Muscle of leg (tissue), 3 donors: ENCODE measurements at regions not wholly inside any gene's neighbourhood (a gene's known extent, or its start where the extent isn't known, plus 50 kb on each side); places are given as distances from the start of the nearest gene placed in this dataset.

Experiments
- DNase-seq: peaks from one replicate; pipeline ENCODE4 v3.0.0; 2013
- H3K27ac ChIP-seq: one replicate; pipeline ENCODE4 v1.5.1; 2013; ENCODE audit warnings: mild to moderate bottlenecking, low read length, control low read depth
- H3K27me3 ChIP-seq: one replicate; pipeline ENCODE4 v1.6.1; 2013; ENCODE audit warnings: low read length; ENCODE audit not compliant: control insufficient read depth, insufficient read depth
- H3K36me3 ChIP-seq: one replicate; pipeline ENCODE4 v1.6.1; 2013; ENCODE audit warnings: low read length; ENCODE audit not compliant: control insufficient read depth, insufficient read depth
- H3K4me1 ChIP-seq: one replicate; pipeline ENCODE4 v1.6.1; 2013; ENCODE audit warnings: low read length; ENCODE audit not compliant: control insufficient read depth, insufficient read depth
- H3K4me3 ChIP-seq: one replicate; pipeline ENCODE4 v1.5.1; 2013; ENCODE audit warnings: low read length, control low read depth
- H3K9me3 ChIP-seq: replicated peaks from 2 replicates; pipeline ENCODE4 v1.6.1; 2013; ENCODE audit warnings: low read depth, low read length; ENCODE audit not compliant: control insufficient read depth
- WGBS: methylation state at CpG from one replicate; pipeline ENCODE4 v1.1.5; 2013; ENCODE audit warnings: missing lambda C conversion rate; ENCODE audit not compliant: insufficient coverage; 5-methylcytosine and 5-hydroxymethylcytosine counted together

GRCh38 chr3:127450331-127450730 lies 140.2 kb downstream of the TPRA1 start:
- Histone ChIP-seq H3K4me1 (peaks cover 13% of the 10 kb centered on the region), H3K36me3 (no peaks in the 10 kb centered on the region), H3K27me3 (peaks cover 28% of the 10 kb centered on the region), H3K27ac (no peak overlapping the region), H3K9me3 (no peaks in the 10 kb centered on the region), H3K4me3 (no peak overlapping the region)
- DNase-seq: no peak
- 89% methylated on average over 8 of the region's 8 CpGs for WGBS

GRCh38 chr3:127449486-127450212 lies 140.9 kb downstream of the TPRA1 start:
- DNase-seq: no peak

GRCh38 chr3:127448671-127449070 lies 141.9 kb downstream of the TPRA1 start:
- Histone ChIP-seq H3K9me3 (no peaks in the 10 kb centered on the region), H3K27me3 (peaks cover 14% of the 10 kb centered on the region), H3K27ac (no peak overlapping the region), H3K4me3 (no peak overlapping the region), H3K4me1 (peaks cover 11% of the 10 kb centered on the region), H3K36me3 (no peaks in the 10 kb centered on the region)
- 88% methylated on average over 1 of the region's 3 CpGs for WGBS
- DNase-seq: no peak

More at GRCh38 chr3:127449486-127450212, 140.9 kb downstream of the TPRA1 start:
- Histone ChIP-seq H3K4me3 (no peak overlapping the region), H3K4me1 (peaks cover 10% of the 10 kb centered on the region), H3K9me3 (no peaks in the 10 kb centered on the region), H3K27ac (no peak overlapping the region), H3K27me3 (peaks cover 22% of the 10 kb centered on the region), H3K36me3 (no peaks in the 10 kb centered on the region)
- 41% methylated on average over 5 of the region's 8 CpGs for whole genome bisulfite sequencing

GRCh38 chr3:127448161-127448561 lies 142.4 kb downstream of the TPRA1 start:
- peaks cover 15% of the 10 kb centered on the region for H3K4me1 ChIP-seq
- 75% methylated on average over 1 of the region's 3 CpGs for WGBS
- no peak overlapping the region for H3K4me3 ChIP-seq
- DNase-seq: no peak
- no peaks in the 10 kb centered on the region for H3K36me3 ChIP-seq
- peaks cover 12% of the 10 kb centered on the region for H3K27me3 ChIP-seq
- no peak overlapping the region for H3K27ac ChIP-seq
- no peaks in the 10 kb centered on the region for H3K9me3 ChIP-seq

GRCh38 chr3:127446756-127447155 lies 143.8 kb downstream of the TPRA1 start:
- no peak for DNase-seq
- WGBS: 84% methylated on average over 3 of the region's 4 CpGs
- Histone ChIP-seq H3K36me3 (no peaks in the 10 kb centered on the region), H3K27ac (no peak overlapping the region), H3K4me3 (no peak overlapping the region), H3K27me3 (peaks cover 5% of the 10 kb centered on the region), H3K4me1 (peaks cover 10% of the 10 kb centered on the region), H3K9me3 (no peaks in the 10 kb centered on the region)

GRCh38 chr3:127445581-127446343 lies 144.8 kb downstream of the TPRA1 start:
- DNase-seq: no peak
- Histone ChIP-seq H3K4me1 (peaks cover 8% of the 10 kb centered on the region), H3K27me3 (peaks cover 4% of the 10 kb centered on the region), H3K27ac (no peak overlapping the region), H3K9me3 (no peaks in the 10 kb centered on the region), H3K4me3 (no peak overlapping the region), H3K36me3 (no peaks in the 10 kb centered on the region)
- 82% methylated on average over 14 of the region's 14 CpGs for WGBS

GRCh38 chr3:127444761-127445160 lies 145.8 kb downstream of the TPRA1 start:
- WGBS: 75% methylated on average over 2 of the region's 2 CpGs
- peaks cover 2% of the 10 kb centered on the region for H3K27me3 ChIP-seq
- no peak for DNase-seq

GRCh38 chr3:127443581-127444375 lies 146.8 kb downstream of the TPRA1 start:
- Histone ChIP-seq H3K27me3 (peaks cover 2% of the 10 kb centered on the region), H3K36me3 (no peaks in the 10 kb centered on the region), H3K9me3 (no peaks in the 10 kb centered on the region), H3K27ac (no peak overlapping the region), H3K4me1 (peaks cover 8% of the 10 kb centered on the region), H3K4me3 (no peak overlapping the region)
- 73% methylated on average over 9 of the region's 15 CpGs for WGBS
- DNase-seq: no peak

More at GRCh38 chr3:127444761-127445160, 145.8 kb downstream of the TPRA1 start:
- Histone ChIP-seq H3K4me1 (peaks cover 8% of the 10 kb centered on the region), H3K36me3 (no peaks in the 10 kb centered on the region), H3K27ac (no peak overlapping the region), H3K9me3 (no peaks in the 10 kb centered on the region), H3K4me3 (no peak overlapping the region)

GRCh38 chr3:127442506-127442905 lies 148.0 kb downstream of the TPRA1 start:
- WGBS: 80% methylated on average over 1 of the region's 5 CpGs
- Histone ChIP-seq H3K4me1 (peaks cover 8% of the 10 kb centered on the region), H3K9me3 (no peaks in the 10 kb centered on the region), H3K27ac (no peak overlapping the region), H3K36me3 (no peaks in the 10 kb centered on the region), H3K4me3 (no peak overlapping the region), H3K27me3 (peaks cover 2% of the 10 kb centered on the region)
- no peak for DNase-seq

GRCh38 chr3:127441764-127442163 lies 148.8 kb downstream of the TPRA1 start:
- Histone ChIP-seq H3K27ac (no peak overlapping the region), H3K36me3 (no peaks in the 10 kb centered on the region), H3K4me3 (no peak overlapping the region), H3K9me3 (no peaks in the 10 kb centered on the region), H3K27me3 (peaks cover 3% of the 10 kb centered on the region), H3K4me1 (peaks cover 8% of the 10 kb centered on the region)
- no peak for DNase-seq
- 39% methylated on average over 3 of the region's 9 CpGs for WGBS
